ENCODE measurements at regions not wholly inside any gene's neighbourhood (a gene's known extent, or its start where the extent isn't known, plus 50 kb on each side); places are given as distances from the start of the nearest gene placed in this dataset.

DNA sequence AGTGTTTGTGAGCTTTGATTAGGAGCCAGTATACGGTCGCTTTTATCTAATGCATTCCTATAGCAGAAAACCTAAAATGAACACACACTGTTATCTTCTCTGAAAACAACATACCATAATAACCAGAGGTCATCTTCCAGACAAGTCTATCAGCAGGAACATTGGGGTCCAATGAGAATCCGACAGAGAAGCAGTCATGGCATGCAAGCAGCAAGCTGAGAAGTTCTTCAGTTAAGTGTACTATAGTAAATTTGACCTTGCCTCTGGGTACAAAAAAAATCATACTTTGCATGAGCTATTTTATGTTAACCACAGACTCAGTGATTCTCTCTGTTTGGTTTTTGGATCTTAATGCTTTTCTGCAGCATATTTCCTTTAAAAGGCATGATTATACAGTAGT is 1505.1 kb downstream of the PCDH9 start:
- TF ChIP-seq CTCF (IDR thresholded peaks at IDR 0.05; ENCODE audit: poor library complexity) (no peak), EZH2 (IDR thresholded peaks at IDR 0.05; ENCODE audit: borderline replicate concordance) (no peak)

Measured in hepatocyte (in vitro differentiated cells).